ENCODE measurements at regions not wholly inside any gene's neighbourhood (a gene's known extent, or its start where the extent isn't known, plus 50 kb on each side); places are given as distances from the start of the nearest gene placed in this dataset.

- H3K9ac ChIP-seq: no peak overlapping the region
- no peaks in the 10 kb centered on the region for H3K4me1 ChIP-seq (ENCODE audit: control insufficient read depth in 1 of 2, insufficient read depth in 2 of 2, low read depth in 1 of 2, low read length in 1 of 2)
- no peak overlapping the region for H3K27ac ChIP-seq (ENCODE audit: low read depth in 2 of 2, low read length in 1 of 2)
- POLR2A ChIA-PET: no interaction called here
- no peak for TF ChIP-seq TAF1 (IDR thresholded peaks at IDR 0.05; ENCODE audit: borderline replicate concordance, low read depth, low read length)
- no peak for TF ChIP-seq ELF1 (IDR thresholded peaks at IDR 0.05)
- TF ChIP-seq EP300 (IDR thresholded peaks at IDR 0.05; ENCODE audit: borderline replicate concordance in 1 of 2, low read depth in 1 of 2, low read length in 1 of 2): no peak
- TF ChIP-seq POLR2AphosphoS5 (IDR thresholded peaks at IDR 0.05; ENCODE audit: low read depth, low read length): no peak
- no peak for TF ChIP-seq SIN3A (IDR thresholded peaks at IDR 0.05; ENCODE audit: borderline replicate concordance, low read depth, low read length)
- no peak for TF ChIP-seq JUND (IDR thresholded peaks at IDR 0.05)
- no peak for TF ChIP-seq RXRA (IDR thresholded peaks at IDR 0.05; ENCODE audit: borderline replicate concordance, low read depth)
- TF ChIP-seq SMC3 (IDR thresholded peaks at IDR 0.05; ENCODE audit: low read depth, low read length): no peak
- TF ChIP-seq PBX3 (IDR thresholded peaks at IDR 0.05): no peak
- no peak overlapping the region for H2AFZ ChIP-seq (ENCODE audit: low read depth)
- CTCF ChIA-PET: interaction anchor here (2.0 kb wide), 1 partner anchor 72 kb away, joined by 5 read pairs; no protein-coding TSS in a partner anchor
- DNase-seq: no peak
- H3K27me3 ChIP-seq (ENCODE audit: insufficient read depth): no peaks in the 10 kb centered on the region
- no peaks in the 10 kb centered on the region for H3K9me2 ChIP-seq
- H3K4me2 ChIP-seq: no peak overlapping the region
- no peaks in the 10 kb centered on the region for H3F3A ChIP-seq (replicated peaks; ENCODE audit: insufficient read depth)
- no peaks in the 10 kb centered on the region for H3K79me2 ChIP-seq (ENCODE audit: insufficient read depth)
- H3K4me3 ChIP-seq (ENCODE audit: low read depth in 2 of 2, low read length in 1 of 2): no peak overlapping the region
- WGBS (ENCODE audit: low lambda C conversion rate): 80% methylated on average over 12 of the region's 12 CpGs
- H4K20me1 ChIP-seq (ENCODE audit: insufficient read depth): no peaks in the 10 kb centered on the region
- no peaks in the 10 kb centered on the region for H3K9me3 ChIP-seq
- H3K36me3 ChIP-seq (replicated peaks in 1 of 2; ENCODE audit: control insufficient read depth in 1 of 2, insufficient read depth in 2 of 2, low read length in 1 of 2): no peaks in the 10 kb centered on the region
Measured at GRCh38 chr10:29925771-29926692, 133.4 kb downstream of the JCAD start.

- no peaks in the 10 kb centered on the region for H3K9me3 ChIP-seq
- CTCF ChIA-PET: no interaction called here
- H3K9ac ChIP-seq: no peak overlapping the region
- no peak overlapping the region for H3K4me2 ChIP-seq
- H3K4me1 ChIP-seq (ENCODE audit: control insufficient read depth in 1 of 2, insufficient read depth in 2 of 2, low read depth in 1 of 2, low read length in 1 of 2): no peaks in the 10 kb centered on the region
- no peaks in the 10 kb centered on the region for H3F3A ChIP-seq (replicated peaks; ENCODE audit: insufficient read depth)
- WGBS (ENCODE audit: low lambda C conversion rate): 89% methylated on average over 3 of the region's 3 CpGs
- TF ChIP-seq FOSL2 (IDR thresholded peaks at IDR 0.05; ENCODE audit: borderline replicate concordance, low read depth) (no peak), IRF3 (IDR thresholded peaks at IDR 0.05; ENCODE audit: low read depth, low read length) (no peak), FOXJ3 (CRISPR knock-in tag; IDR thresholded peaks at IDR 0.05) (no peak), NFIC (IDR thresholded peaks at IDR 0.05; ENCODE audit: borderline replicate concordance) (no peak), POLR2AphosphoS5 (IDR thresholded peaks at IDR 0.05; ENCODE audit: low read depth, low read length) (no peak), TEAD4 (IDR thresholded peaks at IDR 0.05; ENCODE audit: borderline replicate concordance, insufficient read depth) (no peak), RCOR1 (IDR thresholded peaks at IDR 0.05; ENCODE audit: low read length) (no peak), FOXM1 (IDR thresholded peaks at IDR 0.05; ENCODE audit: low read depth) (no peak), CHD2 (IDR thresholded peaks at IDR 0.05; ENCODE audit: low read length, partially characterized antibody) (no peak), RXRA (IDR thresholded peaks at IDR 0.05; ENCODE audit: borderline replicate concordance, low read depth) (no peak), TAF1 (IDR thresholded peaks at IDR 0.05; ENCODE audit: borderline replicate concordance, low read depth, low read length) (no peak), RFX5 (IDR thresholded peaks at IDR 0.05; ENCODE audit: low read length) (no peak), GATA2 (CRISPR knock-in tag; IDR thresholded peaks at IDR 0.05) (no peak), JUND (IDR thresholded peaks at IDR 0.05) (no peak), EP300 (IDR thresholded peaks at IDR 0.05; ENCODE audit: borderline replicate concordance in 1 of 2, low read depth in 1 of 2, low read length in 1 of 2) (no peak), ZBTB33 (IDR thresholded peaks at IDR 0.05; ENCODE audit: borderline replicate concordance, low read depth) (no peak), EZH2phosphoT487 (IDR thresholded peaks at IDR 0.05; ENCODE audit: borderline replicate concordance, low read depth) (no peak), TCF12 (IDR thresholded peaks at IDR 0.05) (no peak)
- POLR2A ChIA-PET: no interaction called here
- H2AFZ ChIP-seq (ENCODE audit: low read depth): no peak overlapping the region
- no peaks in the 10 kb centered on the region for H4K20me1 ChIP-seq (ENCODE audit: insufficient read depth)
- no peaks in the 10 kb centered on the region for H3K27me3 ChIP-seq (ENCODE audit: insufficient read depth)
- H3K79me2 ChIP-seq (ENCODE audit: insufficient read depth): no peaks in the 10 kb centered on the region
- H3K27ac ChIP-seq (ENCODE audit: low read depth in 2 of 2, low read length in 1 of 2): no peak overlapping the region
- no peaks in the 10 kb centered on the region for H3K9me2 ChIP-seq
- no peaks in the 10 kb centered on the region for H3K36me3 ChIP-seq (replicated peaks in 1 of 2; ENCODE audit: control insufficient read depth in 1 of 2, insufficient read depth in 2 of 2, low read length in 1 of 2)
- no peak overlapping the region for H3K4me3 ChIP-seq (ENCODE audit: low read depth in 2 of 2, low read length in 1 of 2)
- no peak for DNase-seq
Measured at GRCh38 chr10:29924436-29924835, 134.9 kb downstream of the JCAD start.

Measured in SK-N-SH (cell line).